ENCODE measurements at regions not wholly inside any gene's neighbourhood (a gene's known extent, or its start where the extent isn't known, plus 50 kb on each side); places are given as distances from the start of the nearest gene placed in this dataset.
"Not testable (repeated sequence)": the region's sequence is repeated elsewhere in the genome, so short reads cannot be mapped to it uniquely, and the experiment has no call there.

- not testable (repeated sequence) for TF ChIP-seq ZNF311 (tag by site-specific recombination; IDR thresholded peaks at IDR 0.05; ENCODE audit: borderline replicate concordance); CTCF (tag by site-specific recombination; IDR thresholded peaks at IDR 0.05); ZNF184 (tag by site-specific recombination; IDR thresholded peaks at IDR 0.05); ZNF10 (tag by site-specific recombination; IDR thresholded peaks at IDR 0.05); ZNF701 (tag by site-specific recombination; IDR thresholded peaks at IDR 0.05); TSHZ1 (tag by site-specific recombination; IDR thresholded peaks at IDR 0.05; ENCODE audit: borderline replicate concordance); BCL11A (tag by site-specific recombination; IDR thresholded peaks at IDR 0.05; ENCODE audit: low read depth); YY1 (tag by site-specific recombination; IDR thresholded peaks at IDR 0.05); IKZF3 (tag by site-specific recombination; IDR thresholded peaks at IDR 0.05); ZNF585B (tag by site-specific recombination; IDR thresholded peaks at IDR 0.05); ZNF169 (tag by site-specific recombination; IDR thresholded peaks at IDR 0.05); HOXA7 (CRISPR knock-in tag; IDR thresholded peaks at IDR 0.05; ENCODE audit: borderline replicate concordance)
These were observed 752.3 kb upstream of the TPTE start for GRCh38 chr21:9769131-9769498.
